K562 (cell line): ENCODE measurements at regions not wholly inside any gene's neighbourhood (a gene's known extent, or its start where the extent isn't known, plus 50 kb on each side); places are given as distances from the start of the nearest gene placed in this dataset.
A peak's percentile ranks its signal among the peaks of the same experiment; 100 is the strongest.
"Not testable (repeated sequence)": the region's sequence is repeated elsewhere in the genome, so short reads cannot be mapped to it uniquely, and the experiment has no call there.

ENCODE experiments used
- ATAC-seq: fragments of 200-7000 bp; cut with Tn5 transposase; 3 replicates; pipeline ENCODE4 v1.9.1; 2020; ENCODE audit warnings: moderate library complexity
- BruUV-seq: library from RNA; stranded (reverse); fragments of 400-500 nt; replicated peaks from 2 replicates; lab custom pipeline; 2021; lab: Mats Ljungman, UMichigan
- CTCF ChIA-PET: fragments of 300-600 bp; formaldehyde crosslinking; extraction: SDS; loops from one replicate; lab custom pipeline; 2021; ENCODE audit warnings: low intra/inter-chr PET ratio; lab: Yijun Ruan, JAX
- POLR2A ChIA-PET: fragments of 300-600, 350-650 bp; sonication (Branson Sonifier 250); formaldehyde crosslinking; extraction: SDS; loops from one replicate; lab custom pipeline; 2021; ENCODE audit warnings: antibody characterized with exemption, inconsistent platforms; lab: Yijun Ruan, JAX
- DNase-seq, 4 experiments: peaks; one replicate each; pipeline versions ENCODE4 v3.0.0 to v3.0.0-alpha.2; 2011 to 2018; ENCODE audit warnings: low spot score in 3 of 4, mixed read lengths in 3 of 4; ENCODE audit errors: extremely low read depth in 1 of 4
- FAIRE-seq: peaks from 2 replicates; lab custom pipeline; 2011; peaks lifted over from hg19 to GRCh38; lab: Jason Lieb, UNC
- H2AFZ ChIP-seq: 2 replicates; pipeline ENCODE4 v1.6.0; 2011; ENCODE audit warnings: low read depth, low read length, control low read depth, inconsistent platforms
- H3K27ac ChIP-seq: fragments of 200-600 bp; 3 replicates; pipeline ENCODE4 v1.8.0; 2011; ENCODE audit warnings: low read depth, mild to moderate bottlenecking, control low read depth, inconsistent platforms, low read length, moderate library complexity, mixed read lengths; ENCODE audit errors: extremely low read depth
- H3K27me3 ChIP-seq, 2 experiments: fragments of 300-600 bp in 1 of 2; 2 replicates in 1 of 2; 3 replicates in 1 of 2; pipeline versions ENCODE4 v1.6.0 to v1.8.0; 2011; ENCODE audit warnings: inconsistent platforms in 2 of 2, low read length in 2 of 2, mild to moderate bottlenecking in 1 of 2, mixed read lengths in 1 of 2, moderate library complexity in 1 of 2; ENCODE audit not compliant: control insufficient read depth in 2 of 2, insufficient read depth in 2 of 2
- H3K36me3 ChIP-seq: fragments of 300-600 bp; 3 replicates; pipeline ENCODE4 v1.8.0; 2011; ENCODE audit warnings: mild to moderate bottlenecking, low read length, inconsistent platforms; ENCODE audit not compliant: control insufficient read depth, insufficient read depth
- H3K4me1 ChIP-seq, 2 experiments: fragments of 200-600 bp in 1 of 2; replicated peaks in 1 of 2; 2 replicates in 1 of 2; 3 replicates in 1 of 2; pipeline versions ENCODE4 v1.5.1 to v1.8.0; 2011; ENCODE audit warnings: inconsistent platforms in 2 of 2, low read length in 2 of 2, mild to moderate bottlenecking in 1 of 2, mixed read lengths in 1 of 2, moderate library complexity in 1 of 2; ENCODE audit not compliant: control insufficient read depth in 2 of 2, insufficient read depth in 2 of 2
- H3K4me2 ChIP-seq: 2 replicates; pipeline ENCODE4 v1.6.1; 2011; ENCODE audit warnings: low read length, control low read depth, inconsistent platforms, mixed read lengths; ENCODE audit not compliant: insufficient read depth
- H3K4me3 ChIP-seq: fragments of 200-600 bp; sonication (generic), shearing (Covaris generic); 2 replicates; pipeline ENCODE4 v1.5.1; 2016; ENCODE audit warnings: control low read depth, inconsistent platforms
- H3K79me2 ChIP-seq: fragments of 200-600 bp; 3 replicates; pipeline ENCODE4 v1.8.0; 2011; ENCODE audit warnings: low read length, inconsistent platforms; ENCODE audit not compliant: control insufficient read depth, insufficient read depth
- H3K9ac ChIP-seq, 2 experiments: 2 replicates each; pipeline versions ENCODE4 v1.6.0 to v1.6.1; 2011; ENCODE audit warnings: low read depth in 2 of 2, low read length in 2 of 2, control low read depth in 1 of 2, inconsistent platforms in 1 of 2, mild to moderate bottlenecking in 1 of 2, mixed read lengths in 1 of 2; ENCODE audit not compliant: insufficient read depth in 1 of 2
- H3K9me1 ChIP-seq: one replicate; pipeline ENCODE4 v1.6.0; 2011; ENCODE audit warnings: inconsistent platforms, mild to moderate bottlenecking, low read length, moderate library complexity; ENCODE audit not compliant: control insufficient read depth, insufficient read depth
- H3K9me3 ChIP-seq: replicated peaks from 2 replicates; pipeline ENCODE4 v1.5.1; 2011; ENCODE audit warnings: low read depth, low read length, inconsistent platforms; ENCODE audit not compliant: control insufficient read depth, insufficient read depth
- H4K20me1 ChIP-seq: replicated peaks from 2 replicates; pipeline ENCODE4 v1.6.1; 2011; ENCODE audit warnings: low read length, inconsistent platforms, mixed read lengths; ENCODE audit not compliant: control insufficient read depth, insufficient read depth
- WGBS: fragments of 100-300 bp; shearing (Covaris generic); methylation state at CpG from one replicate; pipeline ENCODE4 v1.1.6; 2016; ENCODE audit warnings: low coverage, mixed read lengths; ENCODE audit not compliant: insufficient coverage; ENCODE audit errors: missing lambda C conversion rate; 5-methylcytosine and 5-hydroxymethylcytosine counted together
- in situ Hi-C: fragments of 300-500 bp; cut with MboI; formaldehyde crosslinking; loops from 4 replicates; pipeline ENCODE4 v1.15.0; 2018; ENCODE audit warnings: inconsistent platforms, mixed read lengths
- intact Hi-C: fragments of 100-400 bp; cut with micrococcal nuclease; formaldehyde crosslinking; loops from 2 replicates; pipeline ENCODE4 v1.14.2; 2022

DNA sequence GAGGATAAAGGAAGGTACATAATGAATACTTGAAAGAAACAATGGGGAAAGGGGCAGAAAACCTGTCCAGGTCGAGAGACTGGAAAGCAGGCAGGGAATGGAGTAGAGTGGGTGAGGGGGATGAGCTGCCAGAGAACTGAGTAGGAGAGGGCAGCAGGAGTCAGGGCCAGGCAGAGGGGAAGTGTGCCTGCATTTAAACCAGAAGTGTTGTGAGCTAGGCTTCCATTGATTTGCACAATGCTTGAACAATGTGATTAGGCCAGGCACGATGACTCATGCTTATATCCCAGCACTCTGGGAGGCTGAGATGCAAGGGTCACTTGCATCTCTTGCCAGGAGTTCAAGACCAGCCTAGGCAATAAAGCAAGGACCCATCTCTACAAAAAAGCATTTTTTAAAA, 332.6 kb downstream of the ANAPC1 start:
- CTCF ChIA-PET, POLR2A ChIA-PET, in situ Hi-C loops, H3K4me3 ChIP-seq, H3K4me2 ChIP-seq, H3K27ac ChIP-seq, H3K27me3 ChIP-seq, intact Hi-C loops, H4K20me1 ChIP-seq, H3K9me1 ChIP-seq, H3K9ac ChIP-seq, H3K36me3 ChIP-seq, H3K79me2 ChIP-seq, BruUV-seq, ATAC-seq, H2AFZ ChIP-seq, H3K4me1 ChIP-seq, DNase-seq, H3K9me3 ChIP-seq: not testable (repeated sequence)
- FAIRE-seq: peak; percentile 51
- WGBS: 0% methylated on average over 1 of the region's 2 CpGs

DNA sequence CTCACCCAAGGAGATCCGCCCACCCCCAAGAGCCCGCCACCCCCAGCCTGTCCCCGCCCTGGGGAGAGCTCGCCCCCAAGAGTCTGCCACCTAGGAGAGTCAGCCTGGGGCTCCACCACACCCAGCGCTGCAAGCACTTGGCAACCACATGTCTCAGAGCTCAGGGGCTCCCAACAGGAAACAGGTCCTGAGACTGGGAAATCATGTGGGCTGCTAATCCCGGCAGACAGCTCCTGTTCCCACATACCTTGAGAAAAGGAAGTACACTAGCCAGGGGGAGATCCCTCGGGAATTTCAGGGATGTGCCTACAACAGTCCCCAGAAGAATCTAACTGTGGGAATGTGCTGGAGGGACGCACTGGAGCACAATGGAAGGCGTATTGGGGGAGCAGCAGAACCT, 331.4 kb downstream of the ANAPC1 start:
- FAIRE-seq, BruUV-seq, H3K4me2 ChIP-seq, H3K27me3 ChIP-seq, H3K9me1 ChIP-seq, in situ Hi-C loops, intact Hi-C loops, POLR2A ChIA-PET, CTCF ChIA-PET, H3K9me3 ChIP-seq, H3K9ac ChIP-seq, H3K36me3 ChIP-seq, H3K79me2 ChIP-seq, H4K20me1 ChIP-seq, H3K27ac ChIP-seq, ATAC-seq, DNase-seq, H3K4me1 ChIP-seq, H3K4me3 ChIP-seq, H2AFZ ChIP-seq: not testable (repeated sequence)
- WGBS: no CpG with 5 or more reads among the region's 9 CpGs

DNA sequence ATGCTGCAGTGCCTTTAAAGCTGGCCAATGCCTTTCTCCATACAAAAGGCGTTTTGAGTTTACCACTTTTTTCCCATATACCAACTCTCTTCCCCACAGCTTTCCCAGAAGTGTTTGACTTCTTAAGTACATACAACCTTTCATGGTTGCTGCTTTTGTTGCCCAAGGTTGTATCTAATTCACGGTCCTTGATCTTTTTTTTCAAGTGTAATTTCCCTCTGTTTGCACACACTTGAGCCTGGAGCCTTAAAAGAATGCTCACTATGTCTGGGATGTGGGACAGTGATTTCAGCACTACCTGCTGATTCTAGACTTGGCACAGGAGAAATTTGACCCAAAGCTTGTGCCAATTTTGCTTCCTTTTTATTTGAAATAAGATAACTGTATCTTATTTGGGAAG, 324.7 kb downstream of the ANAPC1 start:
- H3K4me3 ChIP-seq, H3K27me3 ChIP-seq, CTCF ChIA-PET, H3K4me1 ChIP-seq, H3K9me3 ChIP-seq, POLR2A ChIA-PET, DNase-seq, H3K4me2 ChIP-seq, H3K9ac ChIP-seq, FAIRE-seq, H3K79me2 ChIP-seq, H4K20me1 ChIP-seq, H3K9me1 ChIP-seq, ATAC-seq, H3K27ac ChIP-seq, H3K36me3 ChIP-seq, BruUV-seq, in situ Hi-C loops, H2AFZ ChIP-seq, intact Hi-C loops: not testable (repeated sequence)
- 0% methylated on average over 1 of the region's 2 CpGs for WGBS

DNA sequence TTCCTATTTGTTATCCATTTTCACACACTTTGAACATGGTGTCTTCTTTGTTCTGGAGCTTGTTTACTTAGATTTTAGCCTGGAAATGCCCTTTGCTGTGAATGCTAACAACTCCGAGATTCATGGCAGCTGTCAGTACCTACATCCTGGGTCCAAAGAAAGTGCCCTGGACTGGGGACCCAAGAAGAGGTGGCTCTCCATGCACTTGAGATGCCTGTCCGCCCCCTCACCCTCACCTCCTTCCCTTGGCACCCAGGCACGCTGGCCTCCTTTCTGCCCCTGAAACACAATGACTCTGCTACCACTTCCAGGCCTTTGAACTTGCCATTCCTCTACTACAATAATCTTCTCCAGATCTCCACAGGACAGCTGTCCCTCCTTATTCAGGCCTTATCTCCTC, 324.2 kb downstream of the ANAPC1 start:
- CTCF ChIA-PET, H3K79me2 ChIP-seq, H3K9ac ChIP-seq, H4K20me1 ChIP-seq, H3K4me1 ChIP-seq, H3K4me2 ChIP-seq, H3K4me3 ChIP-seq, H3K9me3 ChIP-seq, DNase-seq, in situ Hi-C loops, H3K9me1 ChIP-seq, H3K36me3 ChIP-seq, ATAC-seq, BruUV-seq, POLR2A ChIA-PET, H3K27me3 ChIP-seq, intact Hi-C loops, H2AFZ ChIP-seq, FAIRE-seq, H3K27ac ChIP-seq: not testable (repeated sequence)
- no CpG with 5 or more reads among the region's 3 CpGs for WGBS
